ENCODE measurements at regions not wholly inside any gene's neighbourhood (a gene's known extent, or its start where the extent isn't known, plus 50 kb on each side); places are given as distances from the start of the nearest gene placed in this dataset.
A peak's percentile ranks its signal among the peaks of the same experiment; 100 is the strongest.
"Not testable (repeated sequence)": the region's sequence is repeated elsewhere in the genome, so short reads cannot be mapped to it uniquely, and the experiment has no call there.

DNA sequence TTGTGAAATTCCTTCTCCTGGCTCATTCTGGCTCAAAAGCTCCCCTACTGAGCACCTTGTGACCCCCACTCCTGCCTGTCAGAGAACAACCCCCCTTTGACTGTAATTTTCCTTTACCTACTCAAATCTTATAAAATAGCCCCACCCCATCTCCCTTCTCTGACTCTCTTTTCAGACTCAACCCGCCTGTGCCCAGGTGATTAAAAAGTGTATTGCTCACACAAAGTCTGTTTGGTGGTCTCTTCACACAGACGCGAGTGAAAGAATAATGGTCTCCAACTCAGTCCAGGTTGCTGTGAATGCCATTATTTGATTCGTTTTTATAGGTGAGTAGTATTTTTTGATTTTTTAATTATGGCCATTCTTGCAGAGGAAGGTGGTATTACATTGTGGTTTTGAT, 414.1 kb upstream of the FKBP1C start:
- intact Hi-C loops (cut with micrococcal nuclease), result no loop called here
- TF ChIP-seq, protein P1, sequence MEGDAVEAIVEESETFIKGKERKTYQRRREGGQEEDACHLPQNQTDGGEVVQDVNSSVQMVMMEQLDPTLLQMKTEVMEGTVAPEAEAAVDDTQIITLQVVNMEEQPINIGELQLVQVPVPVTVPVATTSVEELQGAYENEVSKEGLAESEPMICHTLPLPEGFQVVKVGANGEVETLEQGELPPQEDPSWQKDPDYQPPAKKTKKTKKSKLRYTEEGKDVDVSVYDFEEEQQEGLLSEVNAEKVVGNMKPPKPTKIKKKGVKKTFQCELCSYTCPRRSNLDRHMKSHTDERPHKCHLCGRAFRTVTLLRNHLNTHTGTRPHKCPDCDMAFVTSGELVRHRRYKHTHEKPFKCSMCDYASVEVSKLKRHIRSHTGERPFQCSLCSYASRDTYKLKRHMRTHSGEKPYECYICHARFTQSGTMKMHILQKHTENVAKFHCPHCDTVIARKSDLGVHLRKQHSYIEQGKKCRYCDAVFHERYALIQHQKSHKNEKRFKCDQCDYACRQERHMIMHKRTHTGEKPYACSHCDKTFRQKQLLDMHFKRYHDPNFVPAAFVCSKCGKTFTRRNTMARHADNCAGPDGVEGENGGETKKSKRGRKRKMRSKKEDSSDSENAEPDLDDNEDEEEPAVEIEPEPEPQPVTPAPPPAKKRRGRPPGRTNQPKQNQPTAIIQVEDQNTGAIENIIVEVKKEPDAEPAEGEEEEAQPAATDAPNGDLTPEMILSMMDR (IDR thresholded peaks at IDR 0.05; ENCODE audit: unreplicated experiment), result no peak
- no peaks in the 10 kb centered on the region for H3K4me1 Mint-ChIP-seq (ENCODE audit: insufficient read depth, unreplicated experiment)
- no peaks in the 10 kb centered on the region for H3K27me3 Mint-ChIP-seq (ENCODE audit: insufficient read depth, unreplicated experiment)
- no peak overlapping the region for H3K27ac Mint-ChIP-seq (ENCODE audit: low read depth, unreplicated experiment)
- ChIA-PET CTCF (no interaction called here), POLR2A (no interaction called here)
- H3K9me3 Mint-ChIP-seq (ENCODE audit: unreplicated experiment), result peaks cover 8% of the 10 kb centered on the region
- BruUV-seq (replicated peaks), result no TSS peak
- H3K4me3 Mint-ChIP-seq (ENCODE audit: unreplicated experiment), result no peak overlapping the region
- DNase-seq (ENCODE audit: unreplicated experiment), result no peak
- no peaks in the 10 kb centered on the region for H3K36me3 Mint-ChIP-seq (ENCODE audit: insufficient read depth, unreplicated experiment)

DNA sequence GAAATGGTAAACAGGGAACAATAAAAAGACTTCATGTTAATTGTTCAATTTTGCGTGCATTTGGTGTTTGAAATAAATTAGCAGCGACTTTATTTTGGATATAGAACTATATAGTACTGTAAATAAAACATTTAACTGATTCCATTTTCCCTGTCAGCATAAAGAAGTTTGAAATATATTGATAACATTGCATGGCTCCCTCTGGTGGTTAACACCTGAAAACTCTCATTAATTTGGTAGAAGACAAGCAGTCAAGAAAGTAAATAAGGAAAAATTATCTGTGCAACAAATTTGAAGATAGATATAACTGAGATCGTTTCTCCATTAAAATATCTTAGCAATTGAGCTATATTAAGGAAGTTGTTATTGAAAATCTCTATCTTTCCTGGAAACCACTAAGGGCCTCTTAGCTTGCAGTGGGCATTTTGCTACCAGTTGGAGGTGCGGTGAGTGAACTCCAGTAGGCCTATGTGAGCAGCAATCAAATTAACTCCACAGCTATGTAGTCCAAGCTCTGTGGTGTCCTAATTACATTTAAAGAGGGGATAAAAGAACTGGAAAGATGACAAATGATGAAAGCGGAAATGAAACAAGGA, 435.7 kb upstream of the FKBP1C start:
- Mint-ChIP-seq H3K27ac (ENCODE audit: low read depth, unreplicated experiment) (no peak overlapping the region), H3K4me3 (ENCODE audit: unreplicated experiment) (no peak overlapping the region), H3K4me1 (ENCODE audit: insufficient read depth, unreplicated experiment) (no peaks in the 10 kb centered on the region), H3K36me3 (ENCODE audit: insufficient read depth, unreplicated experiment) (no peaks in the 10 kb centered on the region), H3K9me3 (ENCODE audit: unreplicated experiment) (no peaks in the 10 kb centered on the region), H3K27me3 (ENCODE audit: insufficient read depth, unreplicated experiment) (no peaks in the 10 kb centered on the region)
- ChIA-PET CTCF (interaction anchor here (0.7 to 1.6 kb wide), 11 partner anchors 8 to 966 kb away, joined by 3 to 5 read pairs (median 3); no protein-coding TSS in a partner anchor), POLR2A (no interaction called here)
- BruUV-seq (replicated peaks), result no TSS peak
- TF ChIP-seq, protein P1 (IDR thresholded peaks at IDR 0.05; ENCODE audit: unreplicated experiment), result peak; percentile 50
- DNase-seq (ENCODE audit: unreplicated experiment), result peak; percentile 41
- intact Hi-C loops (cut with micrococcal nuclease), result loop anchor here (2.0 to 10.0 kb wide), 4 partner anchors 295 to 971 kb away; no protein-coding TSS in a partner anchor

- H3K27ac Mint-ChIP-seq (ENCODE audit: low read depth, unreplicated experiment); H3K4me3 Mint-ChIP-seq (ENCODE audit: unreplicated experiment); H3K9me3 Mint-ChIP-seq (ENCODE audit: unreplicated experiment); POLR2A ChIA-PET; BruUV-seq (replicated peaks); CTCF ChIA-PET; DNase-seq (ENCODE audit: unreplicated experiment); H3K4me1 Mint-ChIP-seq (ENCODE audit: insufficient read depth, unreplicated experiment); H3K36me3 Mint-ChIP-seq (ENCODE audit: insufficient read depth, unreplicated experiment); intact Hi-C loops (cut with micrococcal nuclease): not testable (repeated sequence)
- H3K27me3 Mint-ChIP-seq (ENCODE audit: insufficient read depth, unreplicated experiment), result peaks cover 58% of the 10 kb centered on the region
These were observed 445.1 kb upstream of the FKBP1C start for GRCh38 chr6:62766174-62766573.

- Mint-ChIP-seq H3K27me3 (ENCODE audit: insufficient read depth, unreplicated experiment) (peaks cover 66% of the 10 kb centered on the region), H3K27ac (ENCODE audit: low read depth, unreplicated experiment) (no peak overlapping the region), H3K36me3 (ENCODE audit: insufficient read depth, unreplicated experiment) (no peaks in the 10 kb centered on the region), H3K4me3 (ENCODE audit: unreplicated experiment) (no peak overlapping the region), H3K4me1 (ENCODE audit: insufficient read depth, unreplicated experiment) (no peaks in the 10 kb centered on the region), H3K9me3 (ENCODE audit: unreplicated experiment) (no peaks in the 10 kb centered on the region)
- no peak for DNase-seq (ENCODE audit: unreplicated experiment)
- POLR2A ChIA-PET, result no interaction called here
- TF ChIP-seq, protein P1 (IDR thresholded peaks at IDR 0.05; ENCODE audit: unreplicated experiment), result no peak
- CTCF ChIA-PET, result interaction anchor here (0.7 to 1.1 kb wide), 2 partner anchors 9 to 838 kb away, joined by 3 to 5 read pairs; no protein-coding TSS in a partner anchor
- BruUV-seq (replicated peaks), result no TSS peak
- intact Hi-C loops (cut with micrococcal nuclease), result no loop called here
These were observed 446.4 kb upstream of the FKBP1C start for GRCh38 chr6:62764841-62765240.
